ENCODE measurements at regions not wholly inside any gene's neighbourhood (a gene's known extent, or its start where the extent isn't known, plus 50 kb on each side); places are given as distances from the start of the nearest gene placed in this dataset.

GRCh38 chr5:10120934-10121333 lies 128.8 kb downstream of the ATPSCKMT start:
- DNase-seq (ENCODE audit: low read depth): no peak
- H3K4me3 ChIP-seq (ENCODE audit: low read length): no peak overlapping the region
- TF ChIP-seq CTCF (conservative IDR thresholded peaks at IDR 0.05; ENCODE audit: low read length): no peak

GRCh38 chr5:10118150-10118549 lies 131.5 kb downstream of the ATPSCKMT start:
- H3K4me3 ChIP-seq (ENCODE audit: low read length): no peak overlapping the region
- TF ChIP-seq CTCF (conservative IDR thresholded peaks at IDR 0.05; ENCODE audit: low read length): no peak
- peak; percentile 13 for DNase-seq (ENCODE audit: low read depth)

- no peak for DNase-seq (ENCODE audit: low read depth)
- no peak overlapping the region for H3K4me3 ChIP-seq (ENCODE audit: low read length)
- no peak for TF ChIP-seq CTCF (conservative IDR thresholded peaks at IDR 0.05; ENCODE audit: low read length)
Measured at GRCh38 chr5:10116594-10116993, 133.1 kb downstream of the ATPSCKMT start.

GRCh38 chr5:10115669-10116068 lies 134.0 kb downstream of the ATPSCKMT start:
- DNase-seq (ENCODE audit: low read depth): no peak
- no peak for TF ChIP-seq CTCF (conservative IDR thresholded peaks at IDR 0.05; ENCODE audit: low read length)
- H3K4me3 ChIP-seq (ENCODE audit: low read length): no peak overlapping the region

- TF ChIP-seq CTCF (conservative IDR thresholded peaks at IDR 0.05; ENCODE audit: low read length): peak; percentile 82
- no peak overlapping the region for H3K4me3 ChIP-seq (ENCODE audit: low read length)
- DNase-seq (ENCODE audit: low read depth): peak; percentile 73
Measured at GRCh38 chr5:10111571-10111970, 138.1 kb downstream of the ATPSCKMT start.

GRCh38 chr5:10110228-10110627 lies 139.5 kb downstream of the ATPSCKMT start:
- no peak for TF ChIP-seq CTCF (conservative IDR thresholded peaks at IDR 0.05; ENCODE audit: low read length)
- no peak for DNase-seq (ENCODE audit: low read depth)
- no peak overlapping the region for H3K4me3 ChIP-seq (ENCODE audit: low read length)

GRCh38 chr5:10109299-10109698 lies 140.4 kb downstream of the ATPSCKMT start:
- no peak for DNase-seq (ENCODE audit: low read depth)
- no peak for TF ChIP-seq CTCF (conservative IDR thresholded peaks at IDR 0.05; ENCODE audit: low read length)
- H3K4me3 ChIP-seq (ENCODE audit: low read length): no peak overlapping the region

All from AG10803 (cell line).